Right atrium auricular region (tissue), 2 donors: ENCODE measurements at regions not wholly inside any gene's neighbourhood (a gene's known extent, or its start where the extent isn't known, plus 50 kb on each side); places are given as distances from the start of the nearest gene placed in this dataset.
A peak's percentile ranks its signal among the peaks of the same experiment; 100 is the strongest.

Experiments
- DNase-seq: peaks from one replicate; pipeline ENCODE4 v3.0.0-alpha.2; 2019; ENCODE audit warnings: low spot score
- H3K27ac ChIP-seq, 2 donors: fragments of 200-600 bp; sonication (generic); 1 replicate in 1 of 2; 2 replicates in 1 of 2; pipeline ENCODE4 v1.5.1; 2016 to 2019
- H3K27me3 ChIP-seq, 2 donors: fragments of 200-600 bp; sonication (generic); one replicate each; pipeline versions ENCODE4 v1.5.1 to v1.6.0; 2017 to 2019
- H3K36me3 ChIP-seq: fragments of 200-600 bp; sonication (generic); one replicate; pipeline ENCODE4 v1.5.1; 2016
- H3K4me1 ChIP-seq, 2 donors: fragments of 200-600 bp; sonication (generic); one replicate each; pipeline versions ENCODE4 v1.5.1 to v1.6.0; 2017 to 2019
- H3K4me3 ChIP-seq, 2 donors: fragments of 200-600 bp; sonication (generic); 1 replicate in 1 of 2; 2 replicates in 1 of 2; pipeline ENCODE4 v1.5.1; 2017 to 2019; ENCODE audit warnings: mild to moderate bottlenecking in 1 of 2, moderate library complexity in 1 of 2
- H3K9me3 ChIP-seq, 2 donors: fragments of 200-600 bp; sonication (generic); one replicate each; pipeline ENCODE4 v1.5.1; 2019
- CTCF ChIP-seq, 2 donors: fragments of 200-600 bp; sonication (generic); IDR thresholded peaks; one replicate each; pipeline ENCODE4 v1.5.1; 2019; ENCODE audit warnings: antibody characterized with exemption in 2 of 2

- no peaks in the 10 kb centered on the region for H3K4me1 ChIP-seq
- H3K36me3 ChIP-seq: no peaks in the 10 kb centered on the region
- no peak overlapping the region for H3K27ac ChIP-seq
- H3K4me3 ChIP-seq: no peak overlapping the region
- H3K27me3 ChIP-seq: no peaks in the 10 kb centered on the region
- no peak for TF ChIP-seq CTCF (IDR thresholded peaks at IDR 0.05)
- DNase-seq: no peak
- H3K9me3 ChIP-seq: no peaks in the 10 kb centered on the region
These were observed 218.3 kb upstream of the STK17B start for GRCh38 chr2:196389670-196390069.

GRCh38 chr2:196390243-196391148, 219.1 kb upstream of the STK17B start:
- DNase-seq: no peak

GRCh38 chr2:196391149-196391479, 219.7 kb upstream of the STK17B start:
- Histone ChIP-seq H3K36me3 (no peaks in the 10 kb centered on the region), H3K27me3 (no peaks in the 10 kb centered on the region), H3K4me1 (no peaks in the 10 kb centered on the region), H3K4me3 (no peak overlapping the region), H3K9me3 (no peaks in the 10 kb centered on the region), H3K27ac (no peak overlapping the region)
- no peak for DNase-seq
- no peak for TF ChIP-seq CTCF (IDR thresholded peaks at IDR 0.05)

More at GRCh38 chr2:196390243-196391148, 219.1 kb upstream of the STK17B start:
- Histone ChIP-seq H3K9me3 (no peaks in the 10 kb centered on the region), H3K4me3 (no peak overlapping the region), H3K27ac (no peak overlapping the region), H3K27me3 (no peaks in the 10 kb centered on the region), H3K4me1 (no peaks in the 10 kb centered on the region), H3K36me3 (no peaks in the 10 kb centered on the region)
- TF ChIP-seq CTCF (IDR thresholded peaks at IDR 0.05): no peak

DNA sequence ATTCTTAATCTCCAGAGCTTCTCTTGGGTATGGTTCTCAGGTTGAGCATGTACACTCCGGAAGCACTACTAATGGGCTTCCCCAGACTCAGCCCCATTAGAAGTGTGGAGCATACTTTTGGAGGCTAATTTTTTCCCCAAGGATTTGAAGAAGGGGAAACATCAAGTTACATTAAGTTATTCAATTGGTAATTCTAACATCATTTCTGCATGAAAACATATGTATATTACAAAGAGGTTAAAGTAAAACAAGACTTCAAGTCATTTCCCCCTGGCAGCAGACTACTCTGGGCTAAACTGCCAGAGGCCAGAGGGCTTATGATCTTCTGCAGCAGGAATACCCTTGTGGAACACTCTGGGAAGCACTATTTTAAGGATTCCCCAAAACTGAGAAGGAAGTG, 227.7 kb upstream of the STK17B start:
- Histone ChIP-seq H3K9me3 (no peaks in the 10 kb centered on the region), H3K36me3 (no peaks in the 10 kb centered on the region), H3K27ac (peak overlapping the region; percentile 4 to 63), H3K27me3 (no peaks in the 10 kb centered on the region), H3K4me1 (peaks cover 0 to 27% of the 10 kb centered on the region in 2 donors), H3K4me3 (no peak overlapping the region)
- no peak for DNase-seq
- TF ChIP-seq CTCF (IDR thresholded peaks at IDR 0.05): no peak

- no peak for DNase-seq
- Histone ChIP-seq H3K36me3 (no peaks in the 10 kb centered on the region), H3K27ac (peak overlapping the region; percentile 4 to 63), H3K4me3 (peak overlapping the region in 1 of 2 donors; percentile 3), H3K9me3 (no peaks in the 10 kb centered on the region), H3K27me3 (no peaks in the 10 kb centered on the region), H3K4me1 (peaks cover 0 to 30% of the 10 kb centered on the region in 2 donors)
- no peak for TF ChIP-seq CTCF (IDR thresholded peaks at IDR 0.05)
These were observed 228.6 kb upstream of the STK17B start for GRCh38 chr2:196399722-196400691.
